ENCODE measurements at regions not wholly inside any gene's neighbourhood (a gene's known extent, or its start where the extent isn't known, plus 50 kb on each side); places are given as distances from the start of the nearest gene placed in this dataset.

- TF ChIP-seq CEBPZ (IDR thresholded peaks at IDR 0.05; ENCODE audit: low read depth, low read length) (no peak), NFIC (IDR thresholded peaks at IDR 0.05; ENCODE audit: low read depth, low read length) (peak; percentile 100), IKZF2 (IDR thresholded peaks at IDR 0.05) (peak; percentile 100), BMI1 (IDR thresholded peaks at IDR 0.05; ENCODE audit: borderline replicate concordance) (peak; percentile 95), IRF4 (IDR thresholded peaks at IDR 0.05; ENCODE audit: low read depth, low read length) (peak; percentile 100), JUNB (IDR thresholded peaks at IDR 0.05) (peak; percentile 100), ETV6 (conservative IDR thresholded peaks at IDR 0.05 in 1 of 2, IDR thresholded peaks at IDR 0.05 in 1 of 2; ENCODE audit: borderline replicate concordance in 1 of 2, low read depth in 1 of 2) (peak in 1 of 2 experiments; percentile 99; a peak in 2 of 4 replicates), CEBPB (IDR thresholded peaks at IDR 0.05; ENCODE audit: borderline replicate concordance in 1 of 2, low read depth in 2 of 2, low read length in 2 of 2) (peak in 1 of 2 experiments; percentile 100; a peak in 2 of 4 replicates), CBFB (IDR thresholded peaks at IDR 0.05; ENCODE audit: low read depth) (peak; percentile 99), MTA2 (IDR thresholded peaks at IDR 0.05; ENCODE audit: low read depth) (peak; percentile 99), PKNOX1 (IDR thresholded peaks at IDR 0.05) (peak; percentile 86), PRDM15 (CRISPR knock-in tag; IDR thresholded peaks at IDR 0.05) (no peak), BCL3 (IDR thresholded peaks at IDR 0.05; ENCODE audit: borderline replicate concordance, insufficient read depth, low read depth, low read length, poor library complexity, severe bottlenecking) (peak; percentile 100), POU2F2 (IDR thresholded peaks at IDR 0.05; ENCODE audit: borderline replicate concordance, low read depth, low read length) (peak; percentile 98), ZNF217 (IDR thresholded peaks at IDR 0.05) (peak; percentile 98), ZZZ3 (IDR thresholded peaks at IDR 0.05; ENCODE audit: control insufficient read depth, insufficient read length, low read depth) (no peak), MEF2B (IDR thresholded peaks at IDR 0.05; ENCODE audit: partially characterized antibody, poor library complexity, severe bottlenecking) (peak; percentile 94)
- TF ChIP-seq, protein P1, sequence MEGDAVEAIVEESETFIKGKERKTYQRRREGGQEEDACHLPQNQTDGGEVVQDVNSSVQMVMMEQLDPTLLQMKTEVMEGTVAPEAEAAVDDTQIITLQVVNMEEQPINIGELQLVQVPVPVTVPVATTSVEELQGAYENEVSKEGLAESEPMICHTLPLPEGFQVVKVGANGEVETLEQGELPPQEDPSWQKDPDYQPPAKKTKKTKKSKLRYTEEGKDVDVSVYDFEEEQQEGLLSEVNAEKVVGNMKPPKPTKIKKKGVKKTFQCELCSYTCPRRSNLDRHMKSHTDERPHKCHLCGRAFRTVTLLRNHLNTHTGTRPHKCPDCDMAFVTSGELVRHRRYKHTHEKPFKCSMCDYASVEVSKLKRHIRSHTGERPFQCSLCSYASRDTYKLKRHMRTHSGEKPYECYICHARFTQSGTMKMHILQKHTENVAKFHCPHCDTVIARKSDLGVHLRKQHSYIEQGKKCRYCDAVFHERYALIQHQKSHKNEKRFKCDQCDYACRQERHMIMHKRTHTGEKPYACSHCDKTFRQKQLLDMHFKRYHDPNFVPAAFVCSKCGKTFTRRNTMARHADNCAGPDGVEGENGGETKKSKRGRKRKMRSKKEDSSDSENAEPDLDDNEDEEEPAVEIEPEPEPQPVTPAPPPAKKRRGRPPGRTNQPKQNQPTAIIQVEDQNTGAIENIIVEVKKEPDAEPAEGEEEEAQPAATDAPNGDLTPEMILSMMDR (IDR thresholded peaks at IDR 0.05 in 2 of 3, conservative IDR thresholded peaks at IDR 0.05 in 1 of 3; ENCODE audit: control insufficient read depth in 2 of 3, extremely low read depth in 1 of 3, insufficient read depth in 1 of 3, low read depth in 3 of 3, low read length in 3 of 3) = no peak
These were observed 128.0 kb upstream of the IL12B start (continued) for GRCh38 chr5:159458217-159458711.

All from GM12878 (cell line).